ENCODE measurements at regions not wholly inside any gene's neighbourhood (a gene's known extent, or its start where the extent isn't known, plus 50 kb on each side); places are given as distances from the start of the nearest gene placed in this dataset.

GRCh38 chr17:72439893-72440502 lies 319.2 kb downstream of the SOX9 start:
- Mint-ChIP-seq H3K9me3 (peaks cover 8% of the 10 kb centered on the region), H3K36me3 (peaks cover 6% of the 10 kb centered on the region; the same call in 1 of the 2 replicates), H3K4me3 (no peak overlapping the region), H3K4me1 (peaks cover 5% of the 10 kb centered on the region), H3K27me3 (ENCODE audit: low read depth) (no peaks in the 10 kb centered on the region), H3K27ac (no peak overlapping the region)
- ATAC-seq (no peak), DNase-seq (ENCODE audit: low spot score) (no peak)
- ChIA-PET CTCF (interaction anchor here (1.0 to 1.2 kb wide), 2 partner anchors 9 to 100 kb away, joined by 3 to 9 read pairs; no protein-coding TSS in a partner anchor), POLR2A (no interaction called here)
- no peak for TF ChIP-seq ZNF423 (CRISPR knock-in tag; IDR thresholded peaks at IDR 0.05)
- no peak for TF ChIP-seq SMAD3 (CRISPR knock-in tag; IDR thresholded peaks at IDR 0.05; ENCODE audit: borderline replicate concordance)
- TF ChIP-seq ZSCAN18 (CRISPR knock-in tag; IDR thresholded peaks at IDR 0.05) = no peak
- TF ChIP-seq E2F4 (CRISPR knock-in tag; IDR thresholded peaks at IDR 0.05; ENCODE audit: borderline replicate concordance, low read depth) = no peak
- no peak for TF ChIP-seq MYBL2 (CRISPR knock-in tag; IDR thresholded peaks at IDR 0.05)
- no peak for TF ChIP-seq STAT6 (CRISPR knock-in tag; conservative IDR thresholded peaks at IDR 0.05; ENCODE audit: low read depth)
- TF ChIP-seq TP53 (CRISPR knock-in tag; IDR thresholded peaks at IDR 0.05) = no peak
- TF ChIP-seq USF2 (CRISPR knock-in tag; IDR thresholded peaks at IDR 0.05) = no peak
- TF ChIP-seq NFE2L1 (CRISPR knock-in tag; IDR thresholded peaks at IDR 0.05) = no peak
- no peak for TF ChIP-seq CREM (CRISPR knock-in tag; IDR thresholded peaks at IDR 0.05)
- no peak for TF ChIP-seq NR3C1 (CRISPR knock-in tag; conservative IDR thresholded peaks at IDR 0.05; ENCODE audit: low read depth)
- TF ChIP-seq MXD4 (CRISPR knock-in tag; IDR thresholded peaks at IDR 0.05; ENCODE audit: borderline replicate concordance) = no peak
- TF ChIP-seq MAX (CRISPR knock-in tag; IDR thresholded peaks at IDR 0.05) = no peak
- TF ChIP-seq HMGA2 (CRISPR knock-in tag; IDR thresholded peaks at IDR 0.05) = no peak
- no peak for TF ChIP-seq ZNF317 (CRISPR knock-in tag; IDR thresholded peaks at IDR 0.05; ENCODE audit: borderline replicate concordance, low read depth)
- no peak for TF ChIP-seq ZNF232 (CRISPR knock-in tag; IDR thresholded peaks at IDR 0.05)

GRCh38 chr17:72440961-72441360 lies 320.1 kb downstream of the SOX9 start:
- ATAC-seq (no peak), DNase-seq (ENCODE audit: low spot score) (no peak)
- Mint-ChIP-seq H3K27ac (no peak overlapping the region), H3K27me3 (ENCODE audit: low read depth) (no peaks in the 10 kb centered on the region), H3K4me1 (peaks cover 9% of the 10 kb centered on the region), H3K9me3 (peaks cover 8% of the 10 kb centered on the region), H3K4me3 (no peak overlapping the region), H3K36me3 (peaks cover 6% of the 10 kb centered on the region; the same call in 1 of the 2 replicates)
- POLR2A ChIA-PET = no interaction called here
- TF ChIP-seq ZNF317 (CRISPR knock-in tag; IDR thresholded peaks at IDR 0.05; ENCODE audit: borderline replicate concordance, low read depth) (no peak), ETV6 (CRISPR knock-in tag; IDR thresholded peaks at IDR 0.05) (no peak), NFE2L1 (CRISPR knock-in tag; IDR thresholded peaks at IDR 0.05) (no peak), ZNF219 (CRISPR knock-in tag; IDR thresholded peaks at IDR 0.05; ENCODE audit: borderline replicate concordance) (no peak)
- CTCF ChIA-PET = interaction anchor here (0.6 to 1.2 kb wide), 4 partner anchors 10 to 116 kb away, joined by 3 to 9 read pairs (median 4); no protein-coding TSS in a partner anchor

Data from WTC11 (cell line).